IMR-90 (cell line): ENCODE measurements at regions not wholly inside any gene's neighbourhood (a gene's known extent, or its start where the extent isn't known, plus 50 kb on each side); places are given as distances from the start of the nearest gene placed in this dataset.
A peak's percentile ranks its signal among the peaks of the same experiment; 100 is the strongest.

Experiments used
- ATAC-seq: fragments of 200-7000 bp; cut with Tn5 transposase; 2 replicates; pipeline ENCODE4 v1.9.1; 2020; ENCODE audit warnings: low read depth, mild to moderate bottlenecking, moderate library complexity
- BruUV-seq: library from RNA; stranded (reverse); fragments of 400-500 nt; replicated peaks from 2 replicates; lab custom pipeline; 2021; lab: Mats Ljungman, UMichigan
- CTCF ChIA-PET: fragments of 300-600 bp; formaldehyde crosslinking; extraction: SDS; loops from one replicate; lab custom pipeline; 2021; ENCODE audit warnings: antibody characterized with exemption; lab: Yijun Ruan, JAX
- POLR2A ChIA-PET: fragments of 300-600 bp; sonication (Branson Sonifier 250); formaldehyde crosslinking; loops from one replicate; lab custom pipeline; 2022; ENCODE audit warnings: antibody characterized with exemption; ENCODE audit not compliant: unreplicated experiment; lab: Charles Lee
- DNase-seq: peaks from one replicate; pipeline ENCODE4 v3.0.0; 2013
- H2AFZ ChIP-seq: replicated peaks from 2 replicates; pipeline ENCODE3; 2013; ENCODE audit warnings: low read length, mild to moderate bottlenecking; ENCODE audit not compliant: poor library complexity
- H2AK5ac ChIP-seq: 2 replicates; pipeline ENCODE4 v1.6.1; 2013; ENCODE audit warnings: low read depth, low read length, inconsistent platforms
- H2AK9ac ChIP-seq: replicated peaks from 2 replicates; pipeline ENCODE3; 2013; ENCODE audit warnings: mild to moderate bottlenecking, low read depth, low read length, moderate library complexity; ENCODE audit not compliant: poor library complexity
- H2BK120ac ChIP-seq: 2 replicates; pipeline ENCODE4 v1.6.1; 2013; ENCODE audit warnings: low read depth, low read length, inconsistent platforms
- H2BK15ac ChIP-seq: 3 replicates; pipeline ENCODE4 v1.6.1; 2013; ENCODE audit warnings: low read depth, low read length, inconsistent platforms
- H2BK20ac ChIP-seq: 2 replicates; pipeline ENCODE4 v1.6.1; 2013; ENCODE audit warnings: low read depth, mild to moderate bottlenecking, inconsistent platforms, low read length, moderate library complexity
- H2BK5ac ChIP-seq: 2 replicates; pipeline ENCODE4 v1.6.1; 2013; ENCODE audit warnings: mild to moderate bottlenecking, low read depth, low read length, inconsistent platforms; ENCODE audit not compliant: poor library complexity, severe bottlenecking
- H3K14ac ChIP-seq: replicated peaks from 2 replicates; pipeline ENCODE4 v1.6.1; 2013; ENCODE audit warnings: low read depth, low read length, inconsistent platforms
- H3K18ac ChIP-seq: 2 replicates; pipeline ENCODE4 v1.6.1; 2013; ENCODE audit warnings: low read depth, low read length, control low read depth
- H3K23ac ChIP-seq: 2 replicates; pipeline ENCODE4 v1.6.1; 2013; ENCODE audit warnings: low read depth, low read length, inconsistent platforms
- H3K27ac ChIP-seq: 2 replicates; pipeline ENCODE4 v1.5.1; 2013; ENCODE audit warnings: mild to moderate bottlenecking, control low read depth, low read length; ENCODE audit not compliant: insufficient read depth
- H3K27me3 ChIP-seq: 2 replicates; pipeline ENCODE4 v1.6.1; 2013; ENCODE audit warnings: low read length; ENCODE audit not compliant: control insufficient read depth, insufficient read depth
- H3K36me3 ChIP-seq: 2 replicates; pipeline ENCODE4 v1.6.1; 2013; ENCODE audit warnings: low read length, mixed read lengths; ENCODE audit not compliant: control insufficient read depth, insufficient read depth
- H3K4ac ChIP-seq: 2 replicates; pipeline ENCODE4 v1.6.1; 2013; ENCODE audit warnings: low read depth, low read length, inconsistent platforms
- H3K4me1 ChIP-seq: 2 replicates; pipeline ENCODE4 v1.6.1; 2013; ENCODE audit warnings: low read length, mixed read lengths; ENCODE audit not compliant: control insufficient read depth, insufficient read depth
- H3K4me2 ChIP-seq: 2 replicates; pipeline ENCODE4 v1.6.1; 2013; ENCODE audit warnings: low read depth, mild to moderate bottlenecking, control low read depth, low read length, moderate library complexity
- H3K4me3 ChIP-seq: 2 replicates; pipeline ENCODE4 v1.5.1; 2013; ENCODE audit warnings: low read depth, mild to moderate bottlenecking, control low read depth, low read length, moderate library complexity; ENCODE audit not compliant: insufficient read depth
- H3K56ac ChIP-seq: 2 replicates; pipeline ENCODE4 v1.6.1; 2013; ENCODE audit warnings: low read length, inconsistent platforms; ENCODE audit not compliant: insufficient read depth; ENCODE audit errors: extremely low read depth
- H3K79me1 ChIP-seq, 2 experiments: 2 replicates each; pipeline ENCODE4 v1.6.1; 2013; ENCODE audit warnings: low read length in 2 of 2, inconsistent platforms in 1 of 2, low read depth in 1 of 2
- H3K9ac ChIP-seq: 2 replicates; pipeline ENCODE4 v1.6.1; 2013; ENCODE audit warnings: low read depth, low read length, control low read depth
- H3K9me1 ChIP-seq: 2 replicates; pipeline ENCODE4 v1.6.1; 2013; ENCODE audit warnings: low read length, inconsistent platforms; ENCODE audit not compliant: insufficient read depth
- H3K9me3 ChIP-seq: 2 replicates; pipeline ENCODE4 v1.6.1; 2013; ENCODE audit warnings: low read length; ENCODE audit not compliant: control insufficient read depth, insufficient read depth
- H4K20me1 ChIP-seq: 2 replicates; pipeline ENCODE4 v1.6.1; 2013; ENCODE audit warnings: low read length, inconsistent platforms; ENCODE audit not compliant: insufficient read depth
- H4K5ac ChIP-seq: 2 replicates; pipeline ENCODE4 v1.6.1; 2013; ENCODE audit warnings: mild to moderate bottlenecking, low read depth, low read length, control low read depth
- H4K8ac ChIP-seq, 2 experiments: 2 replicates each; pipeline ENCODE4 v1.6.1; 2013; ENCODE audit warnings: low read depth in 2 of 2, low read length in 2 of 2, control low read depth in 1 of 2, inconsistent platforms in 1 of 2
- H4K91ac ChIP-seq: 2 replicates; pipeline ENCODE4 v1.6.1; 2013; ENCODE audit warnings: low read depth, low read length, inconsistent platforms; ENCODE audit not compliant: insufficient read depth
- MAFK ChIP-seq: IDR thresholded peaks from 2 replicates; pipeline ENCODE4 v1.6.1; 2012; ENCODE audit warnings: low read depth, low read length, improper control_type of control experiment
- POLR2A ChIP-seq: IDR thresholded peaks from 2 replicates; pipeline ENCODE4 v1.6.1; 2012; ENCODE audit warnings: mild to moderate bottlenecking, low read depth, low read length
- RFX5 ChIP-seq: IDR thresholded peaks from 2 replicates; pipeline ENCODE4 v1.8.0; 2012; ENCODE audit warnings: low read depth, mild to moderate bottlenecking, low read length, moderate library complexity
- WGBS, 2 experiments: methylation state at CpG; one replicate each; pipeline versions ENCODE4 v1.1.5 to v1.1.7; 2013; ENCODE audit warnings: missing lambda C conversion rate in 2 of 2; ENCODE audit not compliant: insufficient read length in 1 of 2; ENCODE audit errors: extremely low coverage in 2 of 2; 5-methylcytosine and 5-hydroxymethylcytosine counted together
- dilution Hi-C: fragments of 300-500 bp; cut with HindIII; formaldehyde crosslinking; loops from one replicate; pipeline ENCODE4 v1.14.3; 2018; ENCODE audit warnings: low sequenced_read_pairs; ENCODE audit not compliant: unreplicated experiment
- in situ Hi-C: fragments of 300-500 bp; cut with MboI; formaldehyde crosslinking; loops from 3 replicates; pipeline ENCODE4 v1.14.3; 2019; ENCODE audit warnings: low sequenced_read_pairs, inconsistent platforms, mixed read lengths
- intact Hi-C: fragments of 100-400 bp; cut with micrococcal nuclease; formaldehyde crosslinking; loops from 2 replicates; pipeline ENCODE4 v1.10.0; 2022
- TF ChIP-seq, protein P1 (sequence below): fragments of 150-350 bp; IDR thresholded peaks from 2 replicates; pipeline ENCODE4 v1.6.1; 2016; ENCODE audit warnings: low read depth, mild to moderate bottlenecking, low read length, moderate library complexity, borderline replicate concordance

DNA sequence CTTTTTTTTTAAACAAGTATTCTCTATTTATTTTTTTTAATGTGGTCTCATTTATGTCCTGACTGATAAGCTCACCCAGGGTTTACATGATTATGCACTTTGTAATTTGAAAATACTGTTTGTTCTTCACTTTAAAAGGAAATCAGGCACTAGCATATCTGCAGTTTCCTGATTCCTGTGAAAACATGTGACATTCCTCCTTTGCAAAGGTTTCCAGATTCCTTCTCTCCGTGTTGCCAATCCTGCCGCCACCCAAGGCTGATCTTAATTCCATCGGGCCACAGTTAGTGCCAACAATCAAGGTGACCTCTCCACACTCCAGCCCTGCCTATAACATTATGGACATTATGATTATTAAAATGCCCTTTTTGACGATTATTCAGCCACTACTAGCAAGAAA, 225.4 kb downstream of the PCDH7 start:
- BruUV-seq = no TSS peak
- dilution Hi-C loops = no loop called here

More for the DNA sequence above, 225.4 kb downstream of the PCDH7 start:
- ChIA-PET POLR2A (no interaction called here), CTCF (no interaction called here)
- Histone ChIP-seq H2AFZ (no peak overlapping the region), H4K20me1 (no peaks in the 10 kb centered on the region), H3K4me2 (no peak overlapping the region), H2BK120ac (no peak overlapping the region), H3K9me1 (no peaks in the 10 kb centered on the region), H3K14ac (no peak overlapping the region), H3K4me1 (peaks cover 3% of the 10 kb centered on the region; the same call in 1 of the 2 replicates), H3K27ac (no peak overlapping the region), H3K23ac (no peak overlapping the region), H3K36me3 (no peaks in the 10 kb centered on the region), H2BK15ac (no peak overlapping the region), H2BK20ac (no peak overlapping the region), H3K9ac (no peak overlapping the region), H3K79me1 (no peaks in the 10 kb centered on the region), H3K4me3 (no peak overlapping the region), H3K4ac (no peak overlapping the region), H3K56ac (no peak overlapping the region), H3K9me3 (no peaks in the 10 kb centered on the region), H2BK5ac (no peak overlapping the region), H4K8ac (0 out of 4 replicates have a peak overlapping the region, but pooled peaks have one; percentile 17 to 44), H2AK9ac (no peak overlapping the region), H3K27me3 (no peaks in the 10 kb centered on the region), H3K18ac (peak overlapping the region; percentile 3; the same call in 1 of the 2 replicates), H4K91ac (no peak overlapping the region), H4K5ac (peak overlapping the region; percentile 2; the same call in 1 of the 2 replicates), H2AK5ac (no peak overlapping the region)
- peak; percentile 11 for DNase-seq
- in situ Hi-C loops (no loop called here), intact Hi-C loops (loop anchor here (5.0 kb wide), 2 partner anchors 67 to 223 kb away; partner anchors contain the start of gene PCDH7)
- TF ChIP-seq RFX5 (no peak), MAFK (no peak), POLR2A (no peak)
- TF ChIP-seq, protein P1, sequence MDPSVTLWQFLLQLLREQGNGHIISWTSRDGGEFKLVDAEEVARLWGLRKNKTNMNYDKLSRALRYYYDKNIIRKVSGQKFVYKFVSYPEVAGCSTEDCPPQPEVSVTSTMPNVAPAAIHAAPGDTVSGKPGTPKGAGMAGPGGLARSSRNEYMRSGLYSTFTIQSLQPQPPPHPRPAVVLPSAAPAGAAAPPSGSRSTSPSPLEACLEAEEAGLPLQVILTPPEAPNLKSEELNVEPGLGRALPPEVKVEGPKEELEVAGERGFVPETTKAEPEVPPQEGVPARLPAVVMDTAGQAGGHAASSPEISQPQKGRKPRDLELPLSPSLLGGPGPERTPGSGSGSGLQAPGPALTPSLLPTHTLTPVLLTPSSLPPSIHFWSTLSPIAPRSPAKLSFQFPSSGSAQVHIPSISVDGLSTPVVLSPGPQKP = no peak
- WGBS, 2 experiments = no CpG with 5 or more reads among the region's 4 CpGs
- ATAC-seq = peak; percentile 34
